Muscle of leg (tissue), 3 donors: ENCODE measurements at regions not wholly inside any gene's neighbourhood (a gene's known extent, or its start where the extent isn't known, plus 50 kb on each side); places are given as distances from the start of the nearest gene placed in this dataset.
A peak's percentile ranks its signal among the peaks of the same experiment; 100 is the strongest.
"Not testable (repeated sequence)": the region's sequence is repeated elsewhere in the genome, so short reads cannot be mapped to it uniquely, and the experiment has no call there.

Source experiments
- DNase-seq: peaks from one replicate; pipeline ENCODE4 v3.0.0; 2013
- H3K27ac ChIP-seq: one replicate; pipeline ENCODE4 v1.5.1; 2013; ENCODE audit warnings: mild to moderate bottlenecking, low read length, control low read depth
- H3K27me3 ChIP-seq: one replicate; pipeline ENCODE4 v1.6.1; 2013; ENCODE audit warnings: low read length; ENCODE audit not compliant: control insufficient read depth, insufficient read depth
- H3K36me3 ChIP-seq: one replicate; pipeline ENCODE4 v1.6.1; 2013; ENCODE audit warnings: low read length; ENCODE audit not compliant: control insufficient read depth, insufficient read depth
- H3K4me1 ChIP-seq: one replicate; pipeline ENCODE4 v1.6.1; 2013; ENCODE audit warnings: low read length; ENCODE audit not compliant: control insufficient read depth, insufficient read depth
- H3K4me3 ChIP-seq: one replicate; pipeline ENCODE4 v1.5.1; 2013; ENCODE audit warnings: low read length, control low read depth
- H3K9me3 ChIP-seq: replicated peaks from 2 replicates; pipeline ENCODE4 v1.6.1; 2013; ENCODE audit warnings: low read depth, low read length; ENCODE audit not compliant: control insufficient read depth
- WGBS: methylation state at CpG from one replicate; pipeline ENCODE4 v1.1.5; 2013; ENCODE audit warnings: missing lambda C conversion rate; ENCODE audit not compliant: insufficient coverage; 5-methylcytosine and 5-hydroxymethylcytosine counted together

DNA sequence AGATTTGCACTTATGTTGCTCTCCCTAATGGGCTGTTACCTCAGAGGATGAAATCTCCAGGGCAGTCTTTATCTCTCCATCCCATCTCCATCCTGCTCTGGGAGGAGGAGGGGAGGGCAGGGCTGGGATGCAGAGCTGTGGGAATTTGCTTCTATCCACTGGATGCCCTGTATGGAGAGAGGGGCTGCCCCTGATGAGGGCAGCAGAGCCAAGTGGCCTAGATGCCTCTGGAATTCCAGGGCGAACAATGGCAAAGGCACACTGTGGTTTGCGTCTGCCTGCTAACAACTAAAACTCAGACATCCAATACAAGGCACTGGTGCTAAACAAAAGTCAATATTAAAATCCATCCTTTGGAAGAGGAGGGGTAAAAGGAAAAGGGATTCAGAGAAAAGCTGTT is 165.1 kb downstream of the COG6 start:
- WGBS: no CpG with 5 or more reads among the region's 2 CpGs
- no peaks in the 10 kb centered on the region for H3K9me3 ChIP-seq
- no peak overlapping the region for H3K4me3 ChIP-seq
- H3K4me1 ChIP-seq: no peaks in the 10 kb centered on the region
- no peak for DNase-seq
- H3K27ac ChIP-seq: no peak overlapping the region
- H3K36me3 ChIP-seq: no peaks in the 10 kb centered on the region
- H3K27me3 ChIP-seq: no peaks in the 10 kb centered on the region

DNA sequence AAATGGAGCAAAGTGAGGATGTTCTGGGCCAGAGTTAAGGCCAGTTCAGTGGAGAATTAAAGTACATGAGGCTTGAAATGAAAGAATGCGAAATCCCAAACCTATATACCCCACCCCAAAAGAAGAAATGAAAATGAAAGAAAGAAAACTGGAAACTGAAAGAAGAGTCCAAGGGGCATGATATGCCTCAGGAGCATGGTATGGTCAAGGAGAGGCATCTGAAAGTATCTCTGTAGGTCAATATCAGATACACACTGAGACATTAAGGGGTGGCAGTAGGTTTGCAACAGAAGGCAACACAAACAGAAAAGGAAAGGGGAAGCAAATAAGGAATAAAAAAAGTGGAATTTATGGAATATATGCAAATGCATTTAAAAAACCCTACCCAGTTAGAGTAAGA is 166.5 kb downstream of the COG6 start:
- no peak for DNase-seq
- Histone ChIP-seq H3K36me3 (no peaks in the 10 kb centered on the region), H3K27ac (no peak overlapping the region), H3K9me3 (no peaks in the 10 kb centered on the region), H3K27me3 (no peaks in the 10 kb centered on the region), H3K4me3 (no peak overlapping the region), H3K4me1 (no peaks in the 10 kb centered on the region)
- WGBS: no CpG with 5 or more reads among the region's 1 CpG

DNA sequence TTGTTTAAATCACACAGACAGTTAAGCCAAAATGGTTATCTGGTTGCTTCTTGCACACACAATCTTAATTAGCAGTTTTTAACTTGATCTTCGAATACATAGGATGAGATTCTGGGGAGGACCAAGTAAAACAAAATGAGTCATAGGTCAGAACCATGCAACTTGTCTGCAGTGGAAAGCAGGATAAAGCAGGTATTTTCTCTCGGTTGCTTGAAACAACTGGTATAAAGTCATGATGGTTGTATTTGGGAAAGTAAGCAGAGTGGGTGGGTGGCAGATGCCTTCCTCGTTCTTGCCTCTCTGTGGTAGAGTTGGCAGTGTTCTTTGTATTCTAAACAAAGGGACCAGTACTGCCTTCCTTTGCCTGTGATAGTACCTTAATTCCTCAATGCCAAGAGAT is 167.0 kb downstream of the COG6 start:
- no peaks in the 10 kb centered on the region for H3K9me3 ChIP-seq
- no peak for DNase-seq
- no peaks in the 10 kb centered on the region for H3K4me1 ChIP-seq
- no peak overlapping the region for H3K4me3 ChIP-seq
- WGBS: 80% methylated on average over 1 of the region's 3 CpGs
- no peaks in the 10 kb centered on the region for H3K27me3 ChIP-seq
- H3K27ac ChIP-seq: no peak overlapping the region
- no peaks in the 10 kb centered on the region for H3K36me3 ChIP-seq

DNA sequence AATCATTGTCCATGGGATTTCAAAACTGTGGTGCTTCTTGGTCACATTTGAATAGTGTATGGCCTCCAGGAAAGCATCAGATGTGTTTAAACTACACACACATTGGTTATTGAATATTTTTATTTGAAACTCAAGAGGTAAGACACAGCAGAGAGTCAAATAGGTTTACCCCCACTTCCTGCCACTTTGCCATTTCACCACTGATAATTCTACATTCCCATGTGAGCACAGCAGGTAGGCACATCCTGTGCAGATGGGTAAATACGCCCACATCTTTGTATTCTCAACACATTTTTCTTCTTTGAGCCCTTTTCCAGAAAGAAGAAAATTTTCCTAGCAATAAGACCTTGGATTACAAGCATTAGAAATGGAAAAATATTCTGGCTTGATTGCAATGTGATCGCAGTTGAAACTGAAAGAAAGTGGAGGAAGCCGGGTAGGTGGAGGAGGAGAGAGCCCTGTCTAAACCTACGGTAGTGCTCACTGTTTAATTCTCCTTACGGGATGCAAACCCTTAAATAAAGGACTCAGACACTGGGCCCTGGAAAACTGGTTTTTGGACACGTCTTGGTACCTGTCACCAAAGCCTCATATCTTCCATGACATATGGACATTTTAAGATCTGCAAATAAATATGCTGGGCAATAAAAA is 167.7 kb downstream of the COG6 start:
- 75% methylated on average over 3 of the region's 6 CpGs for WGBS

DNA sequence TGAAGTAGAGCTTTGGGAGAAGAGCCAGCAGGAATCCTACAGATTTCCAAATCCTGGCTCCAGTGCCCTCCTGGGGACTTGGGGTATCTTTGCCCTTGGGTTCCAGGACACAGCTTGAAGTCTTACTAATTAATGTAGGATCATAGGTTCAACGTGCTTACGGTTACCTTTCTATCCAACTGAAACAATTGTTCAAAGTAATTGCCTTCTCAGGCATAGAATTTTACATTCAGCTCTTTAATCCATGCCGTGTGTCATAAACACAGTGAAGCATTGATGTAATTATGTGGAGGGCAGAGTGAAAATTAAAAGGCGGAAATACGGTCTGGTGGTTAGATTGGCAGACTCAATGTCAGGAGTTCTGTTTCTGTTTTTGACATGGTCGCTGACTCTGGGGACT is 170.4 kb downstream of the COG6 start:
- peaks cover 2% of the 10 kb centered on the region for H3K9me3 ChIP-seq
- H3K27ac ChIP-seq: no peak overlapping the region
- H3K27me3 ChIP-seq: no peaks in the 10 kb centered on the region
- H3K4me1 ChIP-seq: no peaks in the 10 kb centered on the region
- H3K36me3 ChIP-seq: no peaks in the 10 kb centered on the region
- no peak overlapping the region for H3K4me3 ChIP-seq
- WGBS: 89% methylated on average over 3 of the region's 6 CpGs
- DNase-seq: no peak

More for the DNA sequence above, 167.7 kb downstream of the COG6 start:
- H3K4me3 ChIP-seq: no peak overlapping the region
- H3K36me3 ChIP-seq: no peaks in the 10 kb centered on the region
- no peaks in the 10 kb centered on the region for H3K9me3 ChIP-seq
- H3K27ac ChIP-seq: no peak overlapping the region
- DNase-seq: no peak
- no peaks in the 10 kb centered on the region for H3K4me1 ChIP-seq
- no peaks in the 10 kb centered on the region for H3K27me3 ChIP-seq

DNA sequence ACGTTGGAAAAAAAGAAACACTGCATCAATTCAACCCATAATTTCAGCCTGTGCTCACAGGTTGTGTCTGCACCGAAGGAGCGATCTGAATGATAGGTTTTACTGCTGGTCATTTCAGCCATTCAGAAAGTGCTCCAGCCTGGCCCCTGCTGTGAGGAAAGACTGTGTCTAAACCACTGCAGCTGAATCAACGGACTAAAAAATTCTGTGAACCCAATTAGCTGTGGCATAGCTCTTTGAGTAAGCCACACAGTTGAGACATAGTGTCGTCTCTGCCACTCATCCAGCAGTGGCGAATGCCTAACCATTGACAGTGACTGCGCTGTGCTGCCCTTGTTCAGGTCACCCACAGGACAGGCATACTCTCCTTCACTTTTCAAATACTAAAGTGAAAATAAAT is 179.8 kb downstream of the COG6 start:
- 41% methylated on average over 4 of the region's 7 CpGs for WGBS

DNA sequence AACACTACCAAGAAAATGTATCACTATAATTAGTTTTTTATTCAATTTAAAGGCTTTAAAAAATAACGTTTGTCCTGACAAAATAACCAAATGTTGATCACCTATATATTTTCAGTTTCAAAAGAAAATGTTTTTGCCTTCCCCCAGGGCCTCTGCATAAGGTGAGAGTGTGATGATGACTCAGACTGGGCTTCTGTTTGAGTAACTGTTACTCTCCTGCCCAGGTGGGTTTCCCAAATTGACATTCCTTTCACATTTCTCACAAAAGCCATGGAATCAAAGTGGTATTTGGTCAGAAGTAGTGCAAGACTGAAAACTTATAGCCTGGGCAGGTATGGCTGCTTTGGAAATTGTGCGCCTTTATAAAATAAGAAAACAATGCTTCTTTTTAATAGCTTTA is 180.6 kb downstream of the COG6 start:
- H3K4me3 ChIP-seq: no peak overlapping the region
- no peaks in the 10 kb centered on the region for H3K4me1 ChIP-seq
- H3K27ac ChIP-seq: no peak overlapping the region
- no CpG with 5 or more reads among the region's 2 CpGs for WGBS
- H3K9me3 ChIP-seq: no peaks in the 10 kb centered on the region
- DNase-seq: no peak
- H3K27me3 ChIP-seq: no peaks in the 10 kb centered on the region
- no peaks in the 10 kb centered on the region for H3K36me3 ChIP-seq

More for the DNA sequence above, 179.8 kb downstream of the COG6 start:
- no peaks in the 10 kb centered on the region for H3K27me3 ChIP-seq
- no peaks in the 10 kb centered on the region for H3K36me3 ChIP-seq
- DNase-seq: no peak
- H3K4me1 ChIP-seq: no peaks in the 10 kb centered on the region
- H3K9me3 ChIP-seq: no peaks in the 10 kb centered on the region
- no peak overlapping the region for H3K27ac ChIP-seq
- H3K4me3 ChIP-seq: no peak overlapping the region

DNA sequence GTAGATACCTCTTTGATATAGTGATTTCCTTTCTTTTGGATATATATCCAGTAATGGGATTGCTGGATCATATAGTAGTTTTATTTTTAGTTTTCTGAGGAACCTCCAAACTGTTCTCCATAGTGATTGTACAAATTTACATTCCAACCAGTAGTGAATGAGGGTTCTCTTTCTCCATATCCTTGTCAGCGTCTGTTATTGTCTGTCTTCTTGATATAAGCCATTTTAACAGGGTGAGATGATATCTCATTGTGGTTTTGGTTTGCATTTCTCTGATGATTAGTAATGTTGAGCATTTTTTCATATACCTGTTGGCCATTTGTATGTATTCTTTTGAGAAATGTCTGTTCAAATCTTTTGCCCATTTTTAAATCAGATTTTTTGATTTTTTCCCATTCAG is 182.4 kb downstream of the COG6 start:
- H3K4me3 ChIP-seq, H3K4me1 ChIP-seq, H3K9me3 ChIP-seq, DNase-seq, H3K27me3 ChIP-seq, H3K36me3 ChIP-seq, H3K27ac ChIP-seq: not testable (repeated sequence)
- no CpG with 5 or more reads among the region's 1 CpG for WGBS

DNA sequence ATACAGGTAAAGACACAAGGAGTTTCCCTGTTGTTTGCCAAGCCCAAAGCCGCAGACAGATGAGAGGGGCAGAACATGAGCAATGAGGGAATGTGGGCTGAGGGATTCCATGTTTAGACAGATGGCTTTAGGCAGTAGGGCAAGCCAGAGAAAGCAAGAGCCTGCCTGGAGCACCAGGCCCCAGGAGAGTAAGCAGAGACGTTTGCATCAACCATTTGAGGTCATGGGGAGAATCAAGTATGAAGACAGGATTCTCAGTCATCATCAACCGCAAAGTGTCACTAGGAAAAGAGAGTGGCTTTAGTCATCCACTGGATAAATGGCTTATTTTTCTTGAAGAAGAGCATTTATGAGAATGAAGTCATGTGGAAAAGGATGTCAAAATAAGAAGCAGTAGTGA is 184.7 kb downstream of the COG6 start:
- Histone ChIP-seq H3K4me3 (no peak overlapping the region), H3K4me1 (no peaks in the 10 kb centered on the region), H3K27ac (no peak overlapping the region), H3K27me3 (no peaks in the 10 kb centered on the region), H3K9me3 (no peaks in the 10 kb centered on the region), H3K36me3 (no peaks in the 10 kb centered on the region)
- WGBS: 61% methylated on average over 3 of the region's 3 CpGs
- DNase-seq: no peak

DNA sequence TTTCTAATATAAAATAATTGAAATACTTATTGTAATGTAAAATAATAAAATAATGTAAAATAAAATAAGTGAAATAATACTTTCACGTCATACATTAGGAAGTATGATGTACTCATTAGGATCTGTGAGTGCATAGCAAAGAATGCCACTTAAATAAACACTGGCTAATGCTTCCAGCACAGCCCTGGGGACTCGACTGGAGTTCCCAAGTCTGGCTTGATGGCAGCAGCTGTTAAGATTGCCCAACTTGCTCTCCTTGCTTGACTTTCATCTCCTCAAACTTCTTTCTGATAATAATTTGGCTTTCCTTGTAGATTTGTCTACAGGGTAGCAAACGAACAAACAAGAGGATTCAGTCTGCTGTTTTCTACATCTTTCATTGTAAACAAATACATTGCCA is 191.9 kb downstream of the COG6 start:
- 83% methylated on average over 1 of the region's 3 CpGs for WGBS

DNA sequence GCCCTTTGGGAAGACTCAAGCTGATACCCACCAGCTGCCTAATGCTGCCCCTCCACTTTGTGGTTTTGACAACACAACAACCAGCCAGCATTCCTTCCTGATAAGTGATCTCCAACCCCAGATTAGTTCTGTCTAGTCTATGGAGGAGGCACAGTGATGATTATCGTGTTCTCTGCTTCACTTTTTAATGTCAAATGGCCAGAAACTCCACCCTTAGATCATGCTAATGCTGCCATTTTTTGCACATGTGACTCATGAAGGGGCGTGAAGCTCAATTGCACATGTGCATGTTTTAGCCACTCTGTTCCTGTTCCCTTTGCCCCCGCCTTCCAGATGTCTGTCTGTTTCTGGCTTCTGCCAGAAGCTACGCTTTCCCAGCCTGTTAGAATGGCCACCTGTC is 199.8 kb downstream of the COG6 start:
- Histone ChIP-seq H3K27ac (no peak overlapping the region), H3K4me1 (no peaks in the 10 kb centered on the region), H3K36me3 (no peaks in the 10 kb centered on the region), H3K4me3 (no peak overlapping the region), H3K9me3 (no peaks in the 10 kb centered on the region), H3K27me3 (no peaks in the 10 kb centered on the region)
- peak; percentile 20 for DNase-seq
- 52% methylated on average over 4 of the region's 4 CpGs for WGBS

More for the DNA sequence above, 191.9 kb downstream of the COG6 start:
- H3K27me3 ChIP-seq: no peaks in the 10 kb centered on the region
- H3K4me3 ChIP-seq: no peak overlapping the region
- H3K9me3 ChIP-seq: no peaks in the 10 kb centered on the region
- no peaks in the 10 kb centered on the region for H3K4me1 ChIP-seq
- H3K27ac ChIP-seq: no peak overlapping the region
- DNase-seq: no peak
- H3K36me3 ChIP-seq: no peaks in the 10 kb centered on the region
